MM.1S (cell line): ENCODE measurements at regions not wholly inside any gene's neighbourhood (a gene's known extent, or its start where the extent isn't known, plus 50 kb on each side); places are given as distances from the start of the nearest gene placed in this dataset.

Experiments used
- DNase-seq: peaks from one replicate; pipeline ENCODE4 v3.0.0-alpha.2; 2015
- H2AFZ ChIP-seq: fragments of 300-600 bp; sonication (generic); 2 replicates; pipeline ENCODE4 v1.6.0; 2016; ENCODE audit warnings: antibody characterized with exemption, low read length
- H3F3A ChIP-seq: fragments of 300-600 bp; sonication (generic); 2 replicates; pipeline ENCODE4 v1.6.1; 2016; ENCODE audit warnings: mild to moderate bottlenecking, antibody characterized with exemption, low read length, moderate library complexity, mixed read lengths; ENCODE audit not compliant: insufficient read depth
- H3K27ac ChIP-seq: fragments of 300-600 bp; sonication (generic); 2 replicates; pipeline ENCODE4 v1.5.1; 2016; ENCODE audit warnings: mild to moderate bottlenecking, low read length
- H3K27me3 ChIP-seq: fragments of 300-600 bp; sonication (generic); replicated peaks from 2 replicates; pipeline ENCODE4 v1.6.0; 2016; ENCODE audit warnings: low read length; ENCODE audit not compliant: insufficient read depth
- H3K36me3 ChIP-seq: fragments of 300-600 bp; sonication (generic); replicated peaks from 2 replicates; pipeline ENCODE4 v1.6.1; 2016; ENCODE audit warnings: mild to moderate bottlenecking, low read length, mixed read lengths; ENCODE audit not compliant: insufficient read depth
- H3K4me1 ChIP-seq: fragments of 300-600 bp; sonication (generic); 2 replicates; pipeline ENCODE4 v1.6.1; 2016; ENCODE audit warnings: low read length, mixed read lengths
- H3K4me2 ChIP-seq: fragments of 300-600 bp; sonication (generic); 2 replicates; pipeline ENCODE4 v1.6.0; 2016; ENCODE audit warnings: low read depth, low read length
- H3K4me3 ChIP-seq: fragments of 300-600 bp; sonication (generic); 2 replicates; pipeline ENCODE4 v1.5.1; 2016; ENCODE audit warnings: low read length, mixed read lengths
- H3K79me2 ChIP-seq: fragments of 300-600 bp; sonication (generic); 2 replicates; pipeline ENCODE4 v1.6.1; 2016; ENCODE audit warnings: mixed run types, low read length, mixed read lengths
- H3K9ac ChIP-seq: fragments of 300-600 bp; sonication (generic); 2 replicates; pipeline ENCODE4 v1.6.1; 2016; ENCODE audit warnings: low read length, mixed read lengths
- H3K9me2 ChIP-seq: fragments of 300-600 bp; sonication (generic); replicated peaks from 2 replicates; pipeline ENCODE4 v1.6.1; 2016; ENCODE audit warnings: mild to moderate bottlenecking, low read length, mixed read lengths; ENCODE audit not compliant: insufficient read depth
- H3K9me3 ChIP-seq: fragments of 300-600 bp; sonication (generic); replicated peaks from 2 replicates; pipeline ENCODE4 v1.6.1; 2016; ENCODE audit warnings: mild to moderate bottlenecking, low read length, mixed read lengths; ENCODE audit not compliant: insufficient read depth
- H4K20me1 ChIP-seq: fragments of 300-600 bp; sonication (generic); 2 replicates; pipeline ENCODE4 v1.6.1; 2016; ENCODE audit warnings: mild to moderate bottlenecking, low read length, moderate library complexity, mixed read lengths; ENCODE audit not compliant: insufficient read depth
- CTCF ChIP-seq: fragments of 300-600 bp; sonication (generic); IDR thresholded peaks from 2 replicates; pipeline ENCODE4 v1.5.1; 2016; ENCODE audit warnings: antibody characterized with exemption, low read length, mixed read lengths
- EZH2 ChIP-seq: fragments of 300-600 bp; sonication (generic); optimal IDR thresholded peaks from 2 replicates; pipeline ENCODE3; 2017; ENCODE audit warnings: low read depth, mild to moderate bottlenecking, antibody characterized with exemption, low read length, mixed read lengths
- EZH2phosphoT487 ChIP-seq: fragments of 300-600 bp; sonication (generic); IDR thresholded peaks from 2 replicates; pipeline ENCODE4 v1.6.1; 2018; ENCODE audit warnings: antibody characterized with exemption, low read length

- DNase-seq, result no peak
- Histone ChIP-seq H3K9me2 (no peaks in the 10 kb centered on the region), H2AFZ (no peak overlapping the region), H3K4me3 (no peak overlapping the region), H3K27me3 (no peaks in the 10 kb centered on the region), H3K36me3 (no peaks in the 10 kb centered on the region), H3K27ac (no peak overlapping the region), H3F3A (peaks cover 11% of the 10 kb centered on the region), H3K4me2 (no peak overlapping the region), H3K4me1 (peaks cover 9% of the 10 kb centered on the region), H3K9me3 (no peaks in the 10 kb centered on the region), H3K79me2 (no peaks in the 10 kb centered on the region), H4K20me1 (no peaks in the 10 kb centered on the region), H3K9ac (no peak overlapping the region)
- TF ChIP-seq EZH2phosphoT487 (no peak), EZH2 (no peak), CTCF (no peak)
Measured at GRCh38 chr12:116365606-116366455, 88.3 kb upstream of the MED13L start.

GRCh38 chr12:116366456-116366776 lies 88.9 kb upstream of the MED13L start:
- Histone ChIP-seq H4K20me1 (no peaks in the 10 kb centered on the region), H3K4me3 (no peak overlapping the region), H3K27ac (no peak overlapping the region), H3K4me1 (0 out of 2 replicates have a peak, but pooled peaks cover 6% of the 10 kb centered on the region), H3K79me2 (no peaks in the 10 kb centered on the region), H2AFZ (no peak overlapping the region), H3K9me2 (no peaks in the 10 kb centered on the region), H3K9me3 (no peaks in the 10 kb centered on the region), H3K9ac (no peak overlapping the region), H3K27me3 (no peaks in the 10 kb centered on the region), H3K4me2 (no peak overlapping the region), H3F3A (peaks cover 6% of the 10 kb centered on the region), H3K36me3 (no peaks in the 10 kb centered on the region)
- TF ChIP-seq EZH2phosphoT487, result no peak
- no peak for TF ChIP-seq EZH2
- TF ChIP-seq CTCF, result no peak
- no peak for DNase-seq

GRCh38 chr12:116366824-116367223 lies 89.3 kb upstream of the MED13L start:
- H2AFZ ChIP-seq, result no peak overlapping the region
- H3K4me2 ChIP-seq, result no peak overlapping the region
- no peak for DNase-seq
- TF ChIP-seq EZH2phosphoT487 (no peak), EZH2 (no peak), CTCF (no peak)
- H3K4me3 ChIP-seq, result no peak overlapping the region
- H3K36me3 ChIP-seq, result no peaks in the 10 kb centered on the region
- H3K27ac ChIP-seq, result no peak overlapping the region
- H3F3A ChIP-seq, result peaks cover 2% of the 10 kb centered on the region
- 0 out of 2 replicates have a peak, but pooled peaks cover 2% of the 10 kb centered on the region for H3K4me1 ChIP-seq
- H3K9ac ChIP-seq, result no peak overlapping the region
- H3K79me2 ChIP-seq, result no peaks in the 10 kb centered on the region
- no peaks in the 10 kb centered on the region for H3K9me3 ChIP-seq
- H4K20me1 ChIP-seq, result no peaks in the 10 kb centered on the region
- H3K9me2 ChIP-seq, result no peaks in the 10 kb centered on the region
- no peaks in the 10 kb centered on the region for H3K27me3 ChIP-seq
